ENCODE measurements at regions not wholly inside any gene's neighbourhood (a gene's known extent, or its start where the extent isn't known, plus 50 kb on each side); places are given as distances from the start of the nearest gene placed in this dataset.

- H3K27ac ChIP-seq (ENCODE audit: extremely low read depth, low read depth, low read length) = no peak overlapping the region
- FAIRE-seq (no peak), ATAC-seq (no peak), DNase-seq (ENCODE audit: extremely low read depth in 1 of 4, low spot score in 3 of 4) (no peak)
- H3K4me2 ChIP-seq (ENCODE audit: insufficient read depth, low read length) = no peak overlapping the region
- no peaks in the 10 kb centered on the region for H3K9me3 ChIP-seq (replicated peaks; ENCODE audit: control insufficient read depth, insufficient read depth, low read depth, low read length)
- no peak overlapping the region for H2AFZ ChIP-seq (ENCODE audit: low read depth, low read length)
- no peaks in the 10 kb centered on the region for H3K79me2 ChIP-seq (ENCODE audit: control insufficient read depth, insufficient read depth, low read length)
- no peaks in the 10 kb centered on the region for H3K4me1 ChIP-seq (replicated peaks in 1 of 2; ENCODE audit: control insufficient read depth in 2 of 2, insufficient read depth in 2 of 2, low read length in 2 of 2)
- H4K20me1 ChIP-seq (replicated peaks; ENCODE audit: control insufficient read depth, insufficient read depth, low read length) = no peaks in the 10 kb centered on the region
- no TSS peak for BruUV-seq (replicated peaks)
- 0% methylated on average over 5 of the region's 5 CpGs for WGBS (ENCODE audit: insufficient coverage, low coverage, missing lambda C conversion rate)
- ChIA-PET POLR2A (no interaction called here), CTCF (ENCODE audit: low intra/inter-chr PET ratio) (no interaction called here)
- H3K9ac ChIP-seq (ENCODE audit: insufficient read depth in 1 of 2, low read depth in 2 of 2, low read length in 2 of 2) = no peak overlapping the region
- no peaks in the 10 kb centered on the region for H3K9me1 ChIP-seq (ENCODE audit: control insufficient read depth, insufficient read depth, low read length)
- intact Hi-C loops (cut with micrococcal nuclease) (no loop called here), in situ Hi-C loops (cut with MboI) (no loop called here)
- no peaks in the 10 kb centered on the region for H3K27me3 ChIP-seq (ENCODE audit: control insufficient read depth in 2 of 2, insufficient read depth in 2 of 2, low read length in 2 of 2)
- TF ChIP-seq CTCF (IDR thresholded peaks at IDR 0.05 in 2 of 3, conservative IDR thresholded peaks at IDR 0.05 in 1 of 3; ENCODE audit: insufficient read depth in 2 of 3, low read depth in 1 of 3, low read length in 3 of 3) = no peak
- no peak for TF ChIP-seq ZKSCAN1 (IDR thresholded peaks at IDR 0.05; ENCODE audit: low read depth, low read length)
- TF ChIP-seq SAP30 (IDR thresholded peaks at IDR 0.05; ENCODE audit: borderline replicate concordance, insufficient read depth, low read depth, low read length, poor library complexity, severe bottlenecking) = no peak
- TF ChIP-seq ZNF518B (CRISPR knock-in tag; IDR thresholded peaks at IDR 0.05) = no peak
- TF ChIP-seq CHCHD3 (CRISPR knock-in tag; IDR thresholded peaks at IDR 0.05) = no peak
- TF ChIP-seq EZH2 (IDR thresholded peaks at IDR 0.05; ENCODE audit: borderline replicate concordance, low read depth, low read length) = no peak
- TF ChIP-seq ZNF589 (CRISPR knock-in tag; IDR thresholded peaks at IDR 0.05; ENCODE audit: low read depth) = no peak
- H3K4me3 ChIP-seq = no peak overlapping the region
- no peaks in the 10 kb centered on the region for H3K36me3 ChIP-seq (ENCODE audit: control insufficient read depth, insufficient read depth, low read length)
Measured at GRCh38 chr5:2841208-2841607, 89.7 kb upstream of the IRX2 start.
